Transverse colon (tissue), 4 donors: ENCODE measurements at regions not wholly inside any gene's neighbourhood (a gene's known extent, or its start where the extent isn't known, plus 50 kb on each side); places are given as distances from the start of the nearest gene placed in this dataset.

Source experiments
- DNase-seq: peaks from one replicate; pipeline ENCODE4 v3.0.0-alpha.2; 2019
- H3K27ac ChIP-seq, 4 donors: fragments of 200-600 bp; sonication (generic); 2 replicates each; pipeline ENCODE4 v1.5.1; 2016 to 2018; ENCODE audit warnings: inconsistent platforms in 4 of 4
- H3K27me3 ChIP-seq: fragments of 200-600 bp; sonication (generic); 2 replicates; pipeline ENCODE4 v1.5.1; 2017; ENCODE audit warnings: inconsistent platforms
- H3K36me3 ChIP-seq, 4 donors: fragments of 200-600 bp; sonication (generic); 2 replicates each; pipeline ENCODE4 v1.5.1; 2017 to 2019; ENCODE audit warnings: inconsistent platforms in 4 of 4
- H3K4me1 ChIP-seq, 4 donors: fragments of 200-600 bp; sonication (generic); 2 replicates each; pipeline ENCODE4 v1.5.1; 2017 to 2020; ENCODE audit warnings: inconsistent platforms in 4 of 4
- H3K4me3 ChIP-seq, 4 donors: fragments of 200-600 bp; sonication (generic); 1 replicate in 1 of 4; 2 replicates in 3 of 4; pipeline versions ENCODE4 v1.5.1 to v1.6.1; 2017 to 2019; ENCODE audit warnings: inconsistent platforms in 4 of 4
- H3K9me3 ChIP-seq, 2 donors: fragments of 200-600 bp; sonication (generic); 2 replicates each; pipeline ENCODE4 v1.5.1; 2017 to 2019; ENCODE audit warnings: inconsistent platforms in 2 of 2
- EP300 ChIP-seq: sonication (generic); formaldehyde crosslinking; IDR thresholded peaks from one replicate; pipeline ENCODE4 v1.6.1; 2017; ENCODE audit warnings: antibody characterized with exemption, low read depth
- POLR2A ChIP-seq: fragments of 450-650 bp; IDR thresholded peaks from one replicate; pipeline ENCODE4 v1.6.1; 2016; ENCODE audit warnings: antibody characterized with exemption, mild to moderate bottlenecking, moderate library complexity
- POLR2AphosphoS5 ChIP-seq, 3 donors: sonication (generic); formaldehyde crosslinking; IDR thresholded peaks; one replicate each; pipeline ENCODE4 v1.6.1; 2016; ENCODE audit warnings: antibody characterized with exemption in 3 of 3
- WGBS, 2 donors: methylation state at CpG; one replicate each; pipeline ENCODE4 v1.1.5; 2018; ENCODE audit warnings: low coverage in 1 of 2; 5-methylcytosine and 5-hydroxymethylcytosine counted together
- in situ Hi-C, 4 donors: fragments of 200-750 bp; cut with MboI; loops; one replicate each; pipeline versions ENCODE4 v1.15.0 to v1.15.1; 2017; ENCODE audit warnings: low sequenced_read_pairs in 3 of 4, low pct_ligation_motif_present in 1 of 4, low pct_unique_long_range_greater_than_20kb in 1 of 4
- intact Hi-C: fragments of 100-400 bp; cut with DNase I; formaldehyde crosslinking; loops from one replicate; pipeline ENCODE4 v1.15.1; 2023; ENCODE audit warnings: low total_unique reads
- TF ChIP-seq, protein P1 (sequence below), 5 experiments: fragments of 200-600 bp in 3 of 5; fragments of 450-650 bp in 2 of 5; sonication (generic) in 3 of 5; IDR thresholded peaks; 1 replicate in 2 of 5; 2 replicates in 3 of 5; pipeline ENCODE4 v1.5.1; 2016 to 2017; ENCODE audit warnings: antibody characterized with exemption in 5 of 5, inconsistent platforms in 3 of 5, mild to moderate bottlenecking in 2 of 5, moderate library complexity in 1 of 5

DNA sequence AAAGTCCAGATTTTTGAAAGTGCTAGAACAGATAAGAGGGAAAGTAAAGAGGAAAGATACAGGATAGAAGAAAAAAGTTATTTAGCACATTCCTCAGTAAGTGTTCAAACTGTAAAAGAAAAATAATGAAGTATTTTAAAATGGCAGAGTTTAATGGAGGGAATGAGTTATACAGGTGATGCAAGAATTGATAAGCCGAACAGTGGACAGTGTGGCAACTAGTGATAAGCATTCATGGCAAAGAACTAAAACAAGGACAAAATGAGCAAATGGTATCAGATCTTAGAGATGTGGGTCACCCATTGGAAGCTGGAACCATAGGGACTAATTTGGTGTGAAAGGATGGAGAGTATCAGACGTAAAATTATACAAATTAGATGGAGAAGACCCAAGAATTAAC lies 622.9 kb upstream of the SGO1 start:
- in situ Hi-C loops = no loop called here
- 85% methylated on average over 2 of the region's 2 CpGs for WGBS, 2 donors

DNA sequence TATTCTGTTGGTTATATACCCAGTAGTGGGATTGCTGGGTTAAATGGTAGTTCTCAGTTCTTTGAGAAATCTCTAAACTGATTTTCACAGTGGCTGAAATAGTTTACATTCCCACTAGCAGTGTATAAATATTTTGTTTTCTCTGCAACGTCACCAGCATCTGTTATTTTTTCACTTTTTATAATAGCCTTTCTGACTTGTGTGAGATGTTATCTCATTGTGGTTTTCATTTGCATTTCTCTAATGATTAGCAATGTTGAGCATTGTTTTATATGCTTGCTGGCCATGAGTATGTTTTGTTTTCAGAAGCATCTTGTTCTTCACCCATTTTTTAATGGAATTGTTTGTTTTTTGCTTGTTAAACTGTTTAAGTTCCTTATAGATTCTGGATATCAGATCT lies 612.7 kb upstream of the SGO1 start:
- no peak for DNase-seq
- peaks cover 10 to 18% of the 10 kb centered on the region in 2 donors for H3K9me3 ChIP-seq
- H3K27ac ChIP-seq = no peak overlapping the region
- no peaks in the 10 kb centered on the region for H3K4me1 ChIP-seq
- no peaks in the 10 kb centered on the region for H3K27me3 ChIP-seq
- no peak for TF ChIP-seq POLR2AphosphoS5 (IDR thresholded peaks at IDR 0.05)
- TF ChIP-seq, protein P1, sequence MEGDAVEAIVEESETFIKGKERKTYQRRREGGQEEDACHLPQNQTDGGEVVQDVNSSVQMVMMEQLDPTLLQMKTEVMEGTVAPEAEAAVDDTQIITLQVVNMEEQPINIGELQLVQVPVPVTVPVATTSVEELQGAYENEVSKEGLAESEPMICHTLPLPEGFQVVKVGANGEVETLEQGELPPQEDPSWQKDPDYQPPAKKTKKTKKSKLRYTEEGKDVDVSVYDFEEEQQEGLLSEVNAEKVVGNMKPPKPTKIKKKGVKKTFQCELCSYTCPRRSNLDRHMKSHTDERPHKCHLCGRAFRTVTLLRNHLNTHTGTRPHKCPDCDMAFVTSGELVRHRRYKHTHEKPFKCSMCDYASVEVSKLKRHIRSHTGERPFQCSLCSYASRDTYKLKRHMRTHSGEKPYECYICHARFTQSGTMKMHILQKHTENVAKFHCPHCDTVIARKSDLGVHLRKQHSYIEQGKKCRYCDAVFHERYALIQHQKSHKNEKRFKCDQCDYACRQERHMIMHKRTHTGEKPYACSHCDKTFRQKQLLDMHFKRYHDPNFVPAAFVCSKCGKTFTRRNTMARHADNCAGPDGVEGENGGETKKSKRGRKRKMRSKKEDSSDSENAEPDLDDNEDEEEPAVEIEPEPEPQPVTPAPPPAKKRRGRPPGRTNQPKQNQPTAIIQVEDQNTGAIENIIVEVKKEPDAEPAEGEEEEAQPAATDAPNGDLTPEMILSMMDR (IDR thresholded peaks at IDR 0.05) = no peak
- no peak for TF ChIP-seq POLR2A
- no peak for TF ChIP-seq EP300
- in situ Hi-C loops (no loop called here), intact Hi-C loops (no loop called here)
- H3K4me3 ChIP-seq = no peak overlapping the region
- WGBS, 2 donors = 28 to 45% methylated on average over 1 of the region's 1 CpG
- H3K36me3 ChIP-seq = no peaks in the 10 kb centered on the region

More for the DNA sequence above, 622.9 kb upstream of the SGO1 start:
- no peak for TF ChIP-seq POLR2A
- no peak for TF ChIP-seq EP300
- TF ChIP-seq, protein P1 (IDR thresholded peaks at IDR 0.05) = no peak
- TF ChIP-seq POLR2AphosphoS5 (IDR thresholded peaks at IDR 0.05) = no peak
- peaks cover 0 to 4% of the 10 kb centered on the region in 2 donors for H3K9me3 ChIP-seq
- no peak overlapping the region for H3K4me3 ChIP-seq
- H3K27me3 ChIP-seq = no peaks in the 10 kb centered on the region
- no peak overlapping the region for H3K27ac ChIP-seq
- intact Hi-C loops = no loop called here
- no peaks in the 10 kb centered on the region for H3K4me1 ChIP-seq
- DNase-seq = no peak
- H3K36me3 ChIP-seq = no peaks in the 10 kb centered on the region

DNA sequence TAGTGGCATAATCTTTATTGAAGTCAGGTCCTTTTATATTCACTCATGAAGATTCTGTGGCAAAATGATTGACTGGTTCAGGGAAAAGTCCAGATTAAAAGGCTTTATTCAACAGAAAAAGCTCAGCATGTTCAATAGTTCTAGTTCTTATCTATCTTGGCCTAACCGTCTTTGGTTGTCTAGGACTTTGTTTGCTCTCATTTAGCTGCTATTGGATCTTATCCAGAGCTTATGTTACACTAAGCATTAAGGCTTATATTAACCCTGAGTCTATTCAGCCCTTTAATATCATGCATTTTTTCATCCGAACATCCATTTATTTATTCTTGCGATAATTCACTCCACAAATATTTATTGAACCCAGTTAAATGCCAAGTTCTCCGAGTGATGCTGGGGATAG lies 601.0 kb upstream of the SGO1 start:
- H3K27me3 ChIP-seq = no peaks in the 10 kb centered on the region
- in situ Hi-C loops = no loop called here
- no peak for TF ChIP-seq EP300
- TF ChIP-seq POLR2A = no peak
- no peak for TF ChIP-seq POLR2AphosphoS5 (IDR thresholded peaks at IDR 0.05)
- TF ChIP-seq, protein P1 (IDR thresholded peaks at IDR 0.05) = no peak
- H3K9me3 ChIP-seq = peaks cover 5 to 11% of the 10 kb centered on the region in 2 donors
- intact Hi-C loops = no loop called here
- 61 to 71% methylated on average over 4 of the region's 4 CpGs for WGBS, 2 donors
- no peaks in the 10 kb centered on the region for H3K36me3 ChIP-seq
- H3K27ac ChIP-seq = no peak overlapping the region
- H3K4me1 ChIP-seq = no peaks in the 10 kb centered on the region
- no peak for DNase-seq
- H3K4me3 ChIP-seq = no peak overlapping the region

DNA sequence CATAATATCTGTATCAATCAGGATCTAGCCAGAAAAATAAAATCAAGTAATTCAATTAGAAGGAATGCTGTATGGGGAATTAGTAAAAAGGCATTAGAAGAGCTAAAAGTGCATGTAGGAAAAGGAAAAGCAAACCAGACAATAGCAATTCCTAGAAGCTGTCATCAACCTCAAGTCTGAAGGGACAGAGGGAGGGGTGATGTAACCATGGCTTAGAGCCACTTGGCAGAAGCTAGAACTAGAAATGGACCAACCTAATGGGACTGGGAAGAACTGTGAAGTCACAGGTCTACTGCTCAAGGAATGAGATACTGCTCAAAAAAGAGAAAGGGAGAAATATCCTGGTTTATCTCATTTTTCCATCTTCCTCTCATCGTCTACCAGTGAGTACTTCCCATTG lies 590.7 kb upstream of the SGO1 start:
- Histone ChIP-seq H3K9me3 (peaks cover 0 to 3% of the 10 kb centered on the region in 2 donors), H3K4me3 (no peak overlapping the region), H3K4me1 (no peaks in the 10 kb centered on the region), H3K27me3 (no peaks in the 10 kb centered on the region), H3K36me3 (no peaks in the 10 kb centered on the region), H3K27ac (no peak overlapping the region)
- intact Hi-C loops (no loop called here), in situ Hi-C loops (no loop called here)
- DNase-seq = no peak
- 71 to 80% methylated on average over 1 of the region's 1 CpG for WGBS, 2 donors
- TF ChIP-seq EP300 (no peak), POLR2A (no peak), POLR2AphosphoS5 (IDR thresholded peaks at IDR 0.05) (no peak)
- TF ChIP-seq, protein P1 (IDR thresholded peaks at IDR 0.05) = no peak
